Mesothelial cell of epicardium (in vitro differentiated cells): ENCODE measurements at regions not wholly inside any gene's neighbourhood (a gene's known extent, or its start where the extent isn't known, plus 50 kb on each side); places are given as distances from the start of the nearest gene placed in this dataset.

Experiments
- DNase-seq, 2 experiments: peaks; one replicate each; pipeline ENCODE4 v3.0.0; 2021; ENCODE audit warnings: low spot score in 2 of 2; ENCODE audit not compliant: unreplicated experiment in 2 of 2
- H3K27ac Mint-ChIP-seq: 2 replicates; pipeline ENCODE4 v1.8.0; 2021; ENCODE audit warnings: mixed read lengths
- H3K27me3 Mint-ChIP-seq: 2 replicates; pipeline ENCODE4 v1.8.0; 2021; ENCODE audit warnings: low read depth, mixed read lengths
- H3K36me3 Mint-ChIP-seq: 2 replicates; pipeline ENCODE4 v1.8.0; 2021; ENCODE audit warnings: mixed read lengths
- H3K4me1 Mint-ChIP-seq: 2 replicates; pipeline ENCODE4 v1.8.0; 2021; ENCODE audit warnings: mixed read lengths
- H3K4me3 Mint-ChIP-seq: 2 replicates; pipeline ENCODE4 v1.8.0; 2021; ENCODE audit warnings: mild to moderate bottlenecking, moderate library complexity, mixed read lengths
- H3K9me3 Mint-ChIP-seq: 2 replicates; pipeline ENCODE4 v1.8.0; 2021; ENCODE audit warnings: mixed read lengths
- TF ChIP-seq, protein P1 (sequence below): fragments of 200-600 bp; sonication (generic); IDR thresholded peaks from one replicate; pipeline ENCODE4 v1.5.0; 2021; ENCODE audit warnings: antibody characterized with exemption; ENCODE audit not compliant: unreplicated experiment

DNA sequence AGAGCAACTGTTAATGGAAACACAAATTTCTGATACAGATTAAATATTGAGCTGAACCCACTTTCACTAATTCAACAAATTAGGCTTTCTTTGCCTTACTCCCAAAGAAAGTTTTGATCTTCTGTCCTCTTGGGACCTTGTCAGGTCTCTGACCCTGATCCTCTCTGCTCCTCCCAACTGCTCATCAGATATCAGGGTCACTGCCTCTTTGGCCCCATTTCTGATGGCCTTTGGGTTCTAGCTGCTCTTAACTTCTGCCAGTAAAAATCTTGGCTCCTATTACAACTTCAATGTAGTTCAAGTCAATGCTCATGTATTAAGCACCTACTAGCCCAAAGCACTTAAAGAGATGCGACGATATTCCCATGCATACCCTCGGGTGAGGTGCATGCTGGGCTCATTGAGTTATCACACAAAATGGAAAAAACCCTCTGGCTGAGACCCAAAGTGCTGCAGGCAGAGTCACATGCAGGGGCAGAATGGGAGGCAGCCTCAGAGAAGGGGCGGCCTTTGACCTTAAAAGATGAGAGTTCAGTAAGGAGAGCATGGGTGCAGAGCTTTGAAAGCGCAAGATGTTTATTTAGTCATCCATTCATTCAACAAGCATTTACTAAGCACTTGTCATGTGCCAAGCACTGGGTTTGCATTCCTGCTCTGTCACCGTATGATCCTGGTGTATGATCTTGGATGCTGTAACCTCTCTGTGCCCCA, 183.4 kb downstream of the USP12 start:
- TF ChIP-seq, protein P1, sequence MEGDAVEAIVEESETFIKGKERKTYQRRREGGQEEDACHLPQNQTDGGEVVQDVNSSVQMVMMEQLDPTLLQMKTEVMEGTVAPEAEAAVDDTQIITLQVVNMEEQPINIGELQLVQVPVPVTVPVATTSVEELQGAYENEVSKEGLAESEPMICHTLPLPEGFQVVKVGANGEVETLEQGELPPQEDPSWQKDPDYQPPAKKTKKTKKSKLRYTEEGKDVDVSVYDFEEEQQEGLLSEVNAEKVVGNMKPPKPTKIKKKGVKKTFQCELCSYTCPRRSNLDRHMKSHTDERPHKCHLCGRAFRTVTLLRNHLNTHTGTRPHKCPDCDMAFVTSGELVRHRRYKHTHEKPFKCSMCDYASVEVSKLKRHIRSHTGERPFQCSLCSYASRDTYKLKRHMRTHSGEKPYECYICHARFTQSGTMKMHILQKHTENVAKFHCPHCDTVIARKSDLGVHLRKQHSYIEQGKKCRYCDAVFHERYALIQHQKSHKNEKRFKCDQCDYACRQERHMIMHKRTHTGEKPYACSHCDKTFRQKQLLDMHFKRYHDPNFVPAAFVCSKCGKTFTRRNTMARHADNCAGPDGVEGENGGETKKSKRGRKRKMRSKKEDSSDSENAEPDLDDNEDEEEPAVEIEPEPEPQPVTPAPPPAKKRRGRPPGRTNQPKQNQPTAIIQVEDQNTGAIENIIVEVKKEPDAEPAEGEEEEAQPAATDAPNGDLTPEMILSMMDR = no peak
- H3K36me3 Mint-ChIP-seq = no peaks in the 10 kb centered on the region
- peaks cover 12% of the 10 kb centered on the region for H3K27me3 Mint-ChIP-seq
- H3K4me3 Mint-ChIP-seq = no peak overlapping the region
- no peak for DNase-seq
- no peak overlapping the region for H3K27ac Mint-ChIP-seq
- H3K9me3 Mint-ChIP-seq = no peaks in the 10 kb centered on the region
- peaks cover 33% of the 10 kb centered on the region for H3K4me1 Mint-ChIP-seq

DNA sequence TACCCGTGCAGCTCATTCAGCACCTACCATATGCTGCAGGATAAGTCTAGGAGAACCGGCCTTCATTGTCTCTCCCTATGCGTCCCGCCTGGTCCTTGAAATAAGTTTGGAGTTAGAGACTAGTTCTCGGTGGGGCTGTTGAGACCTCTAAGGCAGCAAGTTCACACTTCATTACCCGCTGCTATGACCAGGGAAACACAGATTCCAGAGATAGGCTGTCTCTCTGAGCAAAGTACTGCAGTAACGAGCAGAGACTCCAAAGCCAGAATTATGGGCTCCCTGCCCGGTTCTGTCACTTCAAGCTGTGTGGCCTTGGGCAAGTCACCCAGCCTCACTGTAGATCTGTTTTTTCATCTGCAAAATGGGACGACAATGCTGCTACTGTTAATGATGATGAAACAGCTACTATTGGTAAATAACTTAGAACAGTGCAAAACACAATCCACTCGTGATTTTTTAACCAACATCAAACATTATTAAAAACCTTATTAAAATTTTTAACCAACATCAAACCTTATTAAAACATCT, 184.1 kb downstream of the USP12 start:
- no peaks in the 10 kb centered on the region for H3K9me3 Mint-ChIP-seq
- no peak overlapping the region for H3K27ac Mint-ChIP-seq
- H3K27me3 Mint-ChIP-seq = peaks cover 12% of the 10 kb centered on the region
- H3K4me1 Mint-ChIP-seq = peaks cover 40% of the 10 kb centered on the region
- no peak overlapping the region for H3K4me3 Mint-ChIP-seq
- no peak for DNase-seq
- TF ChIP-seq, protein P1 = no peak
- H3K36me3 Mint-ChIP-seq = no peaks in the 10 kb centered on the region

- peak in 1 of 2 experiments; percentile 70 for DNase-seq
- no peak overlapping the region for H3K4me3 Mint-ChIP-seq
- H3K9me3 Mint-ChIP-seq = no peaks in the 10 kb centered on the region
- H3K36me3 Mint-ChIP-seq = no peaks in the 10 kb centered on the region
- peaks cover 38% of the 10 kb centered on the region for H3K4me1 Mint-ChIP-seq
- no peak overlapping the region for H3K27ac Mint-ChIP-seq
- H3K27me3 Mint-ChIP-seq = peaks cover 12% of the 10 kb centered on the region
- TF ChIP-seq, protein P1 = peak; percentile 75
Measured at GRCh38 chr13:26985285-26985878, 186.2 kb downstream of the USP12 start.

DNA sequence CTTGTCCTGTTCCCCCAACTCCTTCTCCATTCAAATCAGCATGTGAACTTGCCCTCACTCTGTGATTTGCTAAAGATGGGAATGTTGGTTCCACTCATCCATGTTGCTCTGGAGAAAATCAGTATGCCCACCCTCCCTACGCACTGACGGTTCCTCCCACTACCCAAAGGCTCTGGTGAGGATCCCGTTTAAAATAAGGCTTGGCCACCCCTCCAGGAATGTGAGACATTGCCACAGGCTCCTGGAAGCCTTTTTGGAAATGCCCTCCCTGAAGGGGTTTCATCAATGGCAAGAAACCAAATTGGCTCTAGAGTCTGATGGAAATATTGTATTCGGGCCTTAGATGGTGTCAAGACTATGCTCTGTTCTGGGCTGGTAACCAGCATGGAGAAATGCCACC, 187.3 kb downstream of the USP12 start:
- TF ChIP-seq, protein P1 = no peak
- Mint-ChIP-seq H3K4me3 (no peak overlapping the region), H3K4me1 (peaks cover 35% of the 10 kb centered on the region), H3K9me3 (no peaks in the 10 kb centered on the region), H3K27ac (peak overlapping the region; percentile 98), H3K36me3 (no peaks in the 10 kb centered on the region), H3K27me3 (peaks cover 12% of the 10 kb centered on the region)
- DNase-seq = no peak

DNA sequence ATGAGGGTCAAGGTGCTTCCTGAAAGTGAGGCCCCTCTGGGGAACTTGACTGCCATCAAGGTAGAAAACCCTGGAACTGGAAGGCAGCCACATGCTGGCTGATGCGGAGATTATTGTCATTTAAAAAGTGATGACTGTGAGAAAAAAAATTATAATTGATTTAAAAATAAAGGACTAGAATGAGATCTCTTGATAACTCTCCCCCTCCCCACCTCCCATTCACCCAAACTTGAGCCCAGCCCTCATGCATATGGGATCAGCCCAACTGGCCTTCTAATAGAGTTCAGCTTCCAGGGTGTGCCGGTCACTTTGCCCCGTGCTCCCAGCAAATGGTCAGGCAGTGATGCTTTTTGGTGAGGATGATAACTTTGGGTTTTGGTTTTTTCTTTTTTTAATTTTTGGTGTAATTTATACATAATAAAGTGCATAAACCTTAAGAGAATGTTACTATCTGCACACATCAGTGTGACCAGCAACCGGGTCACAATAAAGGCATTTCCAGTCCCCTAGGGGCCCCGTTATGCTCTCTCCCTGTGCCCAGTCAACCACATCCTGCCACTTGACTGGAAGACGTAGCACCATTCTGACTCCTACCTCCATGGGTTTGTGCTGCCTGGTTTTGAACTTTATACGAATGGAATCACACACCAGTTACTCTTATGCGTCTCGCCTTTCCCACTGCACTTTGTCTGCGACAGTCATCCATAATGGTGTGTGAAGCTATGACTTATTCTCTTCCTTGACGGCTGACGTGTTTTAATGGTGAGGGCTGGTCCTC, 187.9 kb downstream of the USP12 start:
- no peak overlapping the region for H3K4me3 Mint-ChIP-seq
- TF ChIP-seq, protein P1 = no peak
- H3K4me1 Mint-ChIP-seq = peaks cover 35% of the 10 kb centered on the region
- DNase-seq = no peak
- no peaks in the 10 kb centered on the region for H3K9me3 Mint-ChIP-seq
- H3K27me3 Mint-ChIP-seq = peaks cover 7% of the 10 kb centered on the region
- peak overlapping the region; percentile 98 for H3K27ac Mint-ChIP-seq
- H3K36me3 Mint-ChIP-seq = no peaks in the 10 kb centered on the region
